ENCODE measurements at regions not wholly inside any gene's neighbourhood (a gene's known extent, or its start where the extent isn't known, plus 50 kb on each side); places are given as distances from the start of the nearest gene placed in this dataset.

GRCh38 chr4:54915276-54915675 is 210.1 kb downstream of the KDR start:
- Mint-ChIP-seq H3K4me1 (ENCODE audit: low read depth, unreplicated experiment) (peaks cover 5% of the 10 kb centered on the region), H3K27ac (ENCODE audit: unreplicated experiment) (no peak overlapping the region), H3K9me3 (ENCODE audit: unreplicated experiment) (no peaks in the 10 kb centered on the region), H3K27me3 (ENCODE audit: unreplicated experiment) (no peaks in the 10 kb centered on the region), H3K4me3 (ENCODE audit: unreplicated experiment) (no peak overlapping the region), H3K36me3 (ENCODE audit: unreplicated experiment) (no peaks in the 10 kb centered on the region)
- DNase-seq: no peak
- no peak for TF ChIP-seq CTCF (IDR thresholded peaks at IDR 0.05; ENCODE audit: partially characterized antibody, unreplicated experiment)

DNA sequence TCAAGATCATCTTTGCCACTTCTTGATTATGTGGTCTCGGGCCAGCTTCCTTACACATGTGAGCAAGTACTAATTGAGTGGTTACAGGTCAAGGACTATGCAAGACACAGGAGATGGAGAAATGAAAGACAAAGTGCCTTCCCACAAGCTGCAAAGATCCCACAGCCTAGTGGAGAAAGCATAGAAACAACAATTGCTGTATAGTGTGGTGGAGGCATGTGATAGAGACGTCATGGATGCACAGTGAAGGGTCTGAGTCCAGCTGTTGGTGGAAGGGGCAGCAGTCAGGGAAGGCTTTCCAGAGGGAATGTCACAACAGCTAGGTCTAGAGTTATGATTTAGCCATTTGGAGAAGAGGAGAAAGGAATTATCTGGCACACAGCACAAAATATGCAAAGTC is 210.6 kb downstream of the KDR start:
- TF ChIP-seq CTCF (IDR thresholded peaks at IDR 0.05; ENCODE audit: partially characterized antibody, unreplicated experiment): no peak
- Mint-ChIP-seq H3K4me3 (ENCODE audit: unreplicated experiment) (no peak overlapping the region), H3K36me3 (ENCODE audit: unreplicated experiment) (no peaks in the 10 kb centered on the region), H3K27me3 (ENCODE audit: unreplicated experiment) (no peaks in the 10 kb centered on the region), H3K9me3 (ENCODE audit: unreplicated experiment) (no peaks in the 10 kb centered on the region), H3K27ac (ENCODE audit: unreplicated experiment) (no peak overlapping the region), H3K4me1 (ENCODE audit: low read depth, unreplicated experiment) (peaks cover 5% of the 10 kb centered on the region)
- no peak for DNase-seq

DNA sequence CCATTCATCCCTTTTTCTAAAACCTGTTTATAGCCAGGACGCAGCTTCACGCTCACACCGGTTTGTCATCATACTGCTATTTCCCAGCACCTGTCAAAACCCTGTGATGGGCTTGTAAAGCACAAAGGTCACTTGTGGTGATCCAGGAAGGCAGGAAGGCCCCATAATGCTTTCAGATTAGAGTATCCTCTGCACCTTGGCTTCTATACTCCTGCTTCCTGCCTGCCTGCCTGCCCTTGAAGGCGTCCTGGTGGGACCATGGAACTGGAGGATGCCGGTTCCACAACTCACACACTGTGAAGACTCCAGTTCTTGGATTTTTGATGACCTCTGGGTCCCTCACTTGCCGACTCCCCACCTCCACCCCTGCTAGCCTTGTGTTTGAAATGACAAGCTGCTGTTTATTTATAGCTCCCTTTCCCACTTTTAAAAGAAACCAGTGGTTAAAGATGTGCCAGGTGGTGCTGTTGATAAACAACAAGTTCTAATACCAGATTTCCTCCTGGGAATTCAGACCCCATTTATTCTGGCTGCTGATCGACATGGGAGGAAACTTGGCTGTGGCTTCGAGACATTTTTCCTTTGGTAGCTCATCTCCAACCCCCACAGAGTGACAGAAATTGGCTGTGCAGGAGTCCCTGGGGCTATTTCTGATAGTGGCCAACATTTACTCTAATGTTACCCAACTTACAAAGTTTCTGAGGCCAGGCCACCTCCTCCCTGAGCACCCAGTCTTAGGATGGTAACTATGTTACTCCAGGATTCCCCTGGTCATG is 211.5 kb downstream of the KDR start:
- no peak for DNase-seq
- no peaks in the 10 kb centered on the region for H3K9me3 Mint-ChIP-seq (ENCODE audit: unreplicated experiment)
- H3K36me3 Mint-ChIP-seq (ENCODE audit: unreplicated experiment): no peaks in the 10 kb centered on the region
- no peak overlapping the region for H3K27ac Mint-ChIP-seq (ENCODE audit: unreplicated experiment)
- no peak overlapping the region for H3K4me3 Mint-ChIP-seq (ENCODE audit: unreplicated experiment)
- TF ChIP-seq CTCF (IDR thresholded peaks at IDR 0.05; ENCODE audit: partially characterized antibody, unreplicated experiment): no peak
- H3K4me1 Mint-ChIP-seq (ENCODE audit: low read depth, unreplicated experiment): peaks cover 6% of the 10 kb centered on the region
- no peaks in the 10 kb centered on the region for H3K27me3 Mint-ChIP-seq (ENCODE audit: unreplicated experiment)

- DNase-seq: no peak
- H3K9me3 Mint-ChIP-seq (ENCODE audit: unreplicated experiment): peaks cover 6% of the 10 kb centered on the region
- H3K36me3 Mint-ChIP-seq (ENCODE audit: unreplicated experiment): no peaks in the 10 kb centered on the region
- no peaks in the 10 kb centered on the region for H3K27me3 Mint-ChIP-seq (ENCODE audit: unreplicated experiment)
- TF ChIP-seq CTCF (IDR thresholded peaks at IDR 0.05; ENCODE audit: partially characterized antibody, unreplicated experiment): no peak
- no peak overlapping the region for H3K4me3 Mint-ChIP-seq (ENCODE audit: unreplicated experiment)
- H3K4me1 Mint-ChIP-seq (ENCODE audit: low read depth, unreplicated experiment): peaks cover 8% of the 10 kb centered on the region
- no peak overlapping the region for H3K27ac Mint-ChIP-seq (ENCODE audit: unreplicated experiment)
Measured at GRCh38 chr4:54912155-54912554, 213.2 kb downstream of the KDR start.

- no peaks in the 10 kb centered on the region for H3K36me3 Mint-ChIP-seq (ENCODE audit: unreplicated experiment)
- H3K9me3 Mint-ChIP-seq (ENCODE audit: unreplicated experiment): peaks cover 6% of the 10 kb centered on the region
- no peak for TF ChIP-seq CTCF (IDR thresholded peaks at IDR 0.05; ENCODE audit: partially characterized antibody, unreplicated experiment)
- H3K27me3 Mint-ChIP-seq (ENCODE audit: unreplicated experiment): no peaks in the 10 kb centered on the region
- no peak for DNase-seq
- H3K4me1 Mint-ChIP-seq (ENCODE audit: low read depth, unreplicated experiment): peaks cover 8% of the 10 kb centered on the region
- no peak overlapping the region for H3K4me3 Mint-ChIP-seq (ENCODE audit: unreplicated experiment)
- H3K27ac Mint-ChIP-seq (ENCODE audit: unreplicated experiment): no peak overlapping the region
Measured at GRCh38 chr4:54909961-54910360, 215.4 kb downstream of the KDR start.

All from glutamatergic neuron (in vitro differentiated cells).